Thoracic aorta (tissue), 2 donors: ENCODE measurements at regions not wholly inside any gene's neighbourhood (a gene's known extent, or its start where the extent isn't known, plus 50 kb on each side); places are given as distances from the start of the nearest gene placed in this dataset.

Experiments
- ATAC-seq: fragments of 150-250 bp; one replicate; pipeline ENCODE4 v1.8.0; 2017; ENCODE audit warnings: low read depth; ENCODE audit not compliant: insufficient number of reproducible peaks, low FRiP score
- DNase-seq: peaks from one replicate; pipeline ENCODE4 v3.0.0-alpha.2; 2020; ENCODE audit warnings: low spot score
- H3K27ac ChIP-seq, 2 donors: fragments of 200-600 bp; sonication (generic); 1 replicate in 1 of 2; 2 replicates in 1 of 2; pipeline ENCODE4 v1.5.1; 2016; ENCODE audit warnings: mild to moderate bottlenecking in 2 of 2, moderate library complexity in 2 of 2
- H3K27me3 ChIP-seq: fragments of 200-600 bp; sonication (generic); replicated peaks from 2 replicates; pipeline ENCODE4 v1.6.0; 2016; ENCODE audit warnings: mild to moderate bottlenecking; ENCODE audit not compliant: insufficient read depth
- H3K36me3 ChIP-seq: fragments of 200-600 bp; sonication (generic); one replicate; pipeline ENCODE4 v1.5.1; 2016
- H3K4me1 ChIP-seq, 2 donors: fragments of 200-600 bp; sonication (generic); 1 replicate in 1 of 2; 2 replicates in 1 of 2; pipeline versions ENCODE4 v1.5.1 to v1.6.0; 2016; ENCODE audit warnings: low read depth in 2 of 2, mild to moderate bottlenecking in 1 of 2; ENCODE audit not compliant: control insufficient read depth in 1 of 2
- H3K4me3 ChIP-seq: fragments of 200-600 bp; sonication (generic); 2 replicates; pipeline ENCODE4 v1.5.1; 2016; ENCODE audit warnings: mild to moderate bottlenecking
- H3K9me3 ChIP-seq: fragments of 200-600 bp; sonication (generic); 2 replicates; pipeline ENCODE4 v1.5.1; 2016
- TF ChIP-seq, protein P1 (sequence below): fragments of 200-600 bp; sonication (generic); IDR thresholded peaks from one replicate; pipeline ENCODE4 v1.5.1; 2019; ENCODE audit warnings: antibody characterized with exemption

DNA sequence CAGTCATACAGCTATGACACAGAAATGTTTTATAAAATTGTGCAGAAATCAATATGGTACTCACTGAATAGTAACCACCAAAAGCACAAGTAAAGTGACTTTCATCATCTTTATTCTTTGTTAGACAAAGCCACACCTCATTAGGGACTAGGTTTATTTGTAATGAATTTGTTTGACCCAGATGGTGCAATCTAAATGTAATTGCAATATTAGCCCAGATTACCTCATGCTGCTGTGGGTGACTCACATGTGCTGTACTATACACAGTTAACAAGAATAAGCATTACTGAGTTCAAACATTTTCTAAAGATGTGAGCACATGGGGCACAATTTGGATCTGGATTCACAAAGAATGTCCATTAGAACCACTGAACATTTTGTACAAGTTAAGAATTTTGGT is 759.3 kb upstream of the TYRP1 start:
- Histone ChIP-seq H3K36me3 (no peaks in the 10 kb centered on the region), H3K4me1 (no peaks in the 10 kb centered on the region), H3K4me3 (no peak overlapping the region), H3K9me3 (no peaks in the 10 kb centered on the region), H3K27me3 (no peaks in the 10 kb centered on the region), H3K27ac (no peak overlapping the region)
- ATAC-seq (no peak), DNase-seq (no peak)
- TF ChIP-seq, protein P1, sequence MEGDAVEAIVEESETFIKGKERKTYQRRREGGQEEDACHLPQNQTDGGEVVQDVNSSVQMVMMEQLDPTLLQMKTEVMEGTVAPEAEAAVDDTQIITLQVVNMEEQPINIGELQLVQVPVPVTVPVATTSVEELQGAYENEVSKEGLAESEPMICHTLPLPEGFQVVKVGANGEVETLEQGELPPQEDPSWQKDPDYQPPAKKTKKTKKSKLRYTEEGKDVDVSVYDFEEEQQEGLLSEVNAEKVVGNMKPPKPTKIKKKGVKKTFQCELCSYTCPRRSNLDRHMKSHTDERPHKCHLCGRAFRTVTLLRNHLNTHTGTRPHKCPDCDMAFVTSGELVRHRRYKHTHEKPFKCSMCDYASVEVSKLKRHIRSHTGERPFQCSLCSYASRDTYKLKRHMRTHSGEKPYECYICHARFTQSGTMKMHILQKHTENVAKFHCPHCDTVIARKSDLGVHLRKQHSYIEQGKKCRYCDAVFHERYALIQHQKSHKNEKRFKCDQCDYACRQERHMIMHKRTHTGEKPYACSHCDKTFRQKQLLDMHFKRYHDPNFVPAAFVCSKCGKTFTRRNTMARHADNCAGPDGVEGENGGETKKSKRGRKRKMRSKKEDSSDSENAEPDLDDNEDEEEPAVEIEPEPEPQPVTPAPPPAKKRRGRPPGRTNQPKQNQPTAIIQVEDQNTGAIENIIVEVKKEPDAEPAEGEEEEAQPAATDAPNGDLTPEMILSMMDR, result no peak

DNA sequence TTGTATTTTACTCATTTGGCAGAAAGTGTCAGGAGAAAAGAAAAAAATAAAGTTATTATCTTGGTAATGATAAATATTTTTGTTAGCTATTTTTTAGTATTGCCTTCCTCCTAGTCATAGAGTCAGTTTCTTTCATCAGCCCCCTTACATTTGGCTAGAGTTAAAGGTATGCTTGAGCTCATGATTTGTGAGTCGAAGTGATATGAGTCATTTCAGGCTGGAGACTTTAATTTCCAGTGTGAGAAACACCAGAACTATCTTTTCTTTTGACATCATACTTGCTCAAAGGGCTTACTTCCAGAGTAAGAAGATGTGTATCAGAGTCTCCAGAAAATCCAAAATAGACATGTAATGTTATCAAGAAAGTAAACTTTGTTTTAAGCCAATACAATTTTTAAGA is 746.7 kb upstream of the TYRP1 start:
- H3K9me3 ChIP-seq, result no peaks in the 10 kb centered on the region
- TF ChIP-seq, protein P1, result no peak
- H3K4me3 ChIP-seq, result no peak overlapping the region
- no peak overlapping the region for H3K27ac ChIP-seq
- DNase-seq (no peak), ATAC-seq (no peak)
- no peaks in the 10 kb centered on the region for H3K4me1 ChIP-seq
- H3K36me3 ChIP-seq, result no peaks in the 10 kb centered on the region
- H3K27me3 ChIP-seq, result no peaks in the 10 kb centered on the region

- Histone ChIP-seq H3K9me3 (no peaks in the 10 kb centered on the region), H3K4me3 (no peak overlapping the region), H3K27me3 (no peaks in the 10 kb centered on the region), H3K4me1 (no peaks in the 10 kb centered on the region), H3K36me3 (no peaks in the 10 kb centered on the region), H3K27ac (no peak overlapping the region)
- TF ChIP-seq, protein P1, result no peak
- ATAC-seq, result no peak
- no peak for DNase-seq
These were observed 730.9 kb upstream of the TYRP1 start for GRCh38 chr9:11962327-11962726.

- no peak overlapping the region for H3K4me3 ChIP-seq
- no peaks in the 10 kb centered on the region for H3K36me3 ChIP-seq
- H3K9me3 ChIP-seq, result no peaks in the 10 kb centered on the region
- no peaks in the 10 kb centered on the region for H3K4me1 ChIP-seq
- ATAC-seq, result no peak
- no peaks in the 10 kb centered on the region for H3K27me3 ChIP-seq
- TF ChIP-seq, protein P1, result no peak
- H3K27ac ChIP-seq, result no peak overlapping the region
- no peak for DNase-seq
These were observed 726.4 kb upstream of the TYRP1 start for GRCh38 chr9:11966786-11967185.

GRCh38 chr9:11968631-11969030 is 724.6 kb upstream of the TYRP1 start:
- H3K4me1 ChIP-seq, result no peaks in the 10 kb centered on the region
- H3K9me3 ChIP-seq, result no peaks in the 10 kb centered on the region
- no peaks in the 10 kb centered on the region for H3K27me3 ChIP-seq
- no peak for ATAC-seq
- no peak overlapping the region for H3K27ac ChIP-seq
- no peaks in the 10 kb centered on the region for H3K36me3 ChIP-seq
- no peak for DNase-seq
- no peak overlapping the region for H3K4me3 ChIP-seq
- TF ChIP-seq, protein P1, result no peak
